GM18519 (cell line): ENCODE measurements at regions not wholly inside any gene's neighbourhood (a gene's known extent, or its start where the extent isn't known, plus 50 kb on each side); places are given as distances from the start of the nearest gene placed in this dataset.
"Not testable (repeated sequence)": the region's sequence is repeated elsewhere in the genome, so short reads cannot be mapped to it uniquely, and the experiment has no call there.

Experiments used
- ATAC-seq: cut with Tn5 transposase; IDR thresholded peaks from one replicate; pipeline ENCODE4 v1.9.1; 2021; ENCODE audit warnings: mild to moderate bottlenecking, moderate library complexity; ENCODE audit not compliant: unreplicated experiment, low FRiP score

- no peak for ATAC-seq
These were observed 146.7 kb upstream of the BNIP2 start for GRCh38 chr15:59835776-59836175.

- ATAC-seq: no peak
These were observed 145.4 kb upstream of the BNIP2 start for GRCh38 chr15:59834528-59834927.

- ATAC-seq: no peak
These were observed 144.2 kb upstream of the BNIP2 start for GRCh38 chr15:59833366-59833765.

- no peak for ATAC-seq
These were observed 141.8 kb upstream of the BNIP2 start for GRCh38 chr15:59830873-59831272.

- ATAC-seq: no peak
These were observed 141.0 kb upstream of the BNIP2 start for GRCh38 chr15:59830098-59830497.

- ATAC-seq: no peak
These were observed 139.7 kb upstream of the BNIP2 start for GRCh38 chr15:59828861-59829260.

- ATAC-seq: no peak
These were observed 139.1 kb upstream of the BNIP2 start for GRCh38 chr15:59828263-59828662.

- no peak for ATAC-seq
These were observed 136.8 kb upstream of the BNIP2 start for GRCh38 chr15:59825901-59826300.

GRCh38 chr15:59821286-59821685 is 132.2 kb upstream of the BNIP2 start:
- ATAC-seq: no peak

GRCh38 chr15:59819092-59819491 is 130.0 kb upstream of the BNIP2 start:
- ATAC-seq: no peak

GRCh38 chr15:59818336-59818735 is 129.2 kb upstream of the BNIP2 start:
- ATAC-seq: no peak

GRCh38 chr15:59817834-59818233 is 128.7 kb upstream of the BNIP2 start:
- ATAC-seq: no peak

GRCh38 chr15:59817053-59817452 is 127.9 kb upstream of the BNIP2 start:
- ATAC-seq: no peak

GRCh38 chr15:59814409-59814808 is 125.3 kb upstream of the BNIP2 start:
- ATAC-seq: no peak

- ATAC-seq: no peak
These were observed 123.8 kb upstream of the BNIP2 start for GRCh38 chr15:59812889-59813288.

GRCh38 chr15:59812250-59812870 is 123.2 kb upstream of the BNIP2 start:
- no peak for ATAC-seq

GRCh38 chr15:59803293-59803966 is 114.3 kb upstream of the BNIP2 start:
- not testable (repeated sequence) for ATAC-seq

- no peak for ATAC-seq
These were observed 112.5 kb upstream of the BNIP2 start for GRCh38 chr15:59801649-59802048.

GRCh38 chr15:59798605-59798917 is 109.4 kb upstream of the BNIP2 start:
- ATAC-seq: no peak

- no peak for ATAC-seq
These were observed 108.9 kb upstream of the BNIP2 start for GRCh38 chr15:59797756-59798604.

- no peak for ATAC-seq
These were observed 105.2 kb upstream of the BNIP2 start for GRCh38 chr15:59794229-59794886.
